GM19372 (cell line): ENCODE measurements at regions not wholly inside any gene's neighbourhood (a gene's known extent, or its start where the extent isn't known, plus 50 kb on each side); places are given as distances from the start of the nearest gene placed in this dataset.

Experiments used
- ATAC-seq: cut with Tn5 transposase; IDR thresholded peaks from one replicate; pipeline ENCODE4 v1.9.1; 2021; ENCODE audit warnings: mild to moderate bottlenecking, low read depth, moderate library complexity; ENCODE audit not compliant: unreplicated experiment

- no peak for ATAC-seq
Measured at GRCh38 chr3:15941958-15942357, 144.2 kb upstream of the ANKRD28 start.

GRCh38 chr3:15942462-15942861 is 144.7 kb upstream of the ANKRD28 start:
- no peak for ATAC-seq

- ATAC-seq, result no peak
Measured at GRCh38 chr3:15942936-15943335, 145.2 kb upstream of the ANKRD28 start.

GRCh38 chr3:15948388-15948787 is 150.6 kb upstream of the ANKRD28 start:
- ATAC-seq, result no peak

- ATAC-seq, result no peak
Measured at GRCh38 chr3:15952543-15953175, 154.9 kb upstream of the ANKRD28 start.

GRCh38 chr3:15953841-15954240 is 156.1 kb upstream of the ANKRD28 start:
- no peak for ATAC-seq

- ATAC-seq, result no peak
Measured at GRCh38 chr3:15955968-15956367, 158.2 kb upstream of the ANKRD28 start.

GRCh38 chr3:15958692-15959433 is 161.1 kb upstream of the ANKRD28 start:
- no peak for ATAC-seq

GRCh38 chr3:15959434-15959811 is 161.6 kb upstream of the ANKRD28 start:
- ATAC-seq, result no peak

GRCh38 chr3:15964605-15965442 is 167.0 kb upstream of the ANKRD28 start:
- no peak for ATAC-seq

- no peak for ATAC-seq
Measured at GRCh38 chr3:15967577-15967976, 169.8 kb upstream of the ANKRD28 start.

- ATAC-seq, result no peak
Measured at GRCh38 chr3:15969874-15970640, 172.3 kb upstream of the ANKRD28 start.

GRCh38 chr3:15973414-15973813 is 175.6 kb upstream of the ANKRD28 start:
- ATAC-seq, result no peak

GRCh38 chr3:15973940-15974339 is 176.2 kb upstream of the ANKRD28 start:
- ATAC-seq, result no peak

GRCh38 chr3:15974647-15975046 is 176.9 kb upstream of the ANKRD28 start:
- no peak for ATAC-seq

- no peak for ATAC-seq
Measured at GRCh38 chr3:15976524-15976923, 178.7 kb upstream of the ANKRD28 start.

- ATAC-seq, result no peak
Measured at GRCh38 chr3:15977090-15977489, 179.3 kb upstream of the ANKRD28 start.

GRCh38 chr3:15977598-15978232 is 179.9 kb upstream of the ANKRD28 start:
- no peak for ATAC-seq

GRCh38 chr3:15978801-15979200 is 181.0 kb upstream of the ANKRD28 start:
- ATAC-seq, result no peak

- no peak for ATAC-seq
Measured at GRCh38 chr3:15979495-15979894, 181.7 kb upstream of the ANKRD28 start.
